GM12892 (cell line): ENCODE measurements at regions not wholly inside any gene's neighbourhood (a gene's known extent, or its start where the extent isn't known, plus 50 kb on each side); places are given as distances from the start of the nearest gene placed in this dataset.

Source experiments
- POLR2A ChIP-seq: IDR thresholded peaks from 2 replicates; pipeline ENCODE4 v1.6.1; 2011; ENCODE audit warnings: low read depth, low read length, control low read depth
- POLR2AphosphoS5 ChIP-seq: IDR thresholded peaks from 2 replicates; pipeline ENCODE4 v1.6.1; 2011; ENCODE audit warnings: low read depth, low read length, control low read depth
- TAF1 ChIP-seq: IDR thresholded peaks from 2 replicates; pipeline ENCODE4 v1.6.1; 2011; ENCODE audit warnings: low read depth, mild to moderate bottlenecking, control low read depth, low read length, borderline replicate concordance

DNA sequence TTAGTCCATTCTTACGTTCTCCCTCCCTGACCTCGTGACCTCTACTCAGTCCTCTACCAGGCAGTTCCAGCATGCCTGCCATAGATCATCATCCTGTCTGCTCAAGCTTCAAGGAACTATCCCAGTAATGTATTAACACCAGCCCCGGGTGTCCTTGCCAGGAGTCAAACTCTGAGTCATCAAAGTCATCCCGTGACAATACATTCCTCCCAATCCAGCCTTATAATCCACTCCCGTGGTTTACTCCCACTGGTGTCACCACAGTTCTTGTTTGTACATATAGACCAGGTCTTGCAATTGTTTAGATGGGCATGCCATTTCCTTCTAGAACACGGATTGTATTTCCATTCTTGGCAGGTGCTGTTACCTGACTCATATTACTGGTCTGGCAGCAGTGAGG lies 68.7 kb upstream of the TAB3 start:
- TF ChIP-seq POLR2AphosphoS5, result no peak
- TF ChIP-seq POLR2A, result no peak
- TF ChIP-seq TAF1, result no peak
